Bronchial epithelial cell (primary cell): ENCODE measurements at regions not wholly inside any gene's neighbourhood (a gene's known extent, or its start where the extent isn't known, plus 50 kb on each side); places are given as distances from the start of the nearest gene placed in this dataset.
"Not testable (repeated sequence)": the region's sequence is repeated elsewhere in the genome, so short reads cannot be mapped to it uniquely, and the experiment has no call there.

Experiments used
- DNase-seq: peaks from one replicate; pipeline ENCODE4 v3.0.0-alpha.2; 2010; ENCODE audit warnings: low read depth
- FAIRE-seq: peaks from 2 replicates; lab custom pipeline; 2011; peaks lifted over from hg19 to GRCh38; lab: Jason Lieb, UNC
- H3K27me3 ChIP-seq: 2 replicates; pipeline ENCODE4 v1.5.1; 2011; ENCODE audit warnings: low read length; ENCODE audit not compliant: control insufficient read depth, insufficient read depth
- H3K36me3 ChIP-seq: 2 replicates; pipeline ENCODE4 v1.5.1; 2011; ENCODE audit warnings: low read length; ENCODE audit not compliant: control insufficient read depth, insufficient read depth
- H3K4me3 ChIP-seq: 2 replicates; pipeline ENCODE4 v1.5.1; 2011; ENCODE audit warnings: mild to moderate bottlenecking, low read depth, low read length, control low read depth
- CTCF ChIP-seq: IDR thresholded peaks from 2 replicates; pipeline ENCODE4 v1.5.1; 2011; ENCODE audit warnings: mild to moderate bottlenecking, moderate library complexity, low read length, control low read depth, inconsistent platforms; ENCODE audit not compliant: insufficient read depth, severe bottlenecking

- FAIRE-seq, H3K27me3 ChIP-seq, H3K4me3 ChIP-seq: not testable (repeated sequence)
These were observed 64.5 kb downstream of the UGT2B28 start for GRCh38 chr4:69344786-69345185.

GRCh38 chr4:69348746-69349145, 68.5 kb downstream of the UGT2B28 start:
- not testable (repeated sequence) for FAIRE-seq, H3K4me3 ChIP-seq, DNase-seq, H3K27me3 ChIP-seq, H3K36me3 ChIP-seq

More at GRCh38 chr4:69344786-69345185, 64.5 kb downstream of the UGT2B28 start:
- H3K36me3 ChIP-seq, DNase-seq: not testable (repeated sequence)

- FAIRE-seq (no peak), DNase-seq (no peak)
- Histone ChIP-seq H3K36me3 (no peaks in the 10 kb centered on the region), H3K27me3 (no peaks in the 10 kb centered on the region), H3K4me3 (no peak overlapping the region)
- no peak for TF ChIP-seq CTCF
These were observed 80.0 kb downstream of the UGT2B28 start for GRCh38 chr4:69360271-69360670.

- not testable (repeated sequence) for H3K4me3 ChIP-seq, FAIRE-seq, H3K36me3 ChIP-seq, DNase-seq, H3K27me3 ChIP-seq
These were observed 80.5 kb downstream of the UGT2B28 start for GRCh38 chr4:69360768-69361167.

GRCh38 chr4:69362351-69362750, 82.1 kb downstream of the UGT2B28 start:
- Histone ChIP-seq H3K36me3 (no peaks in the 10 kb centered on the region), H3K4me3 (no peak overlapping the region), H3K27me3 (no peaks in the 10 kb centered on the region)
- DNase-seq: no peak
- no peak for FAIRE-seq
- TF ChIP-seq CTCF: no peak

- H3K27me3 ChIP-seq, H3K4me3 ChIP-seq, FAIRE-seq, DNase-seq, H3K36me3 ChIP-seq: not testable (repeated sequence)
These were observed 87.4 kb downstream of the UGT2B28 start for GRCh38 chr4:69367664-69368063.

GRCh38 chr4:69376450-69376849, 96.2 kb downstream of the UGT2B28 start:
- no peak for DNase-seq
- H3K4me3 ChIP-seq: no peak overlapping the region
- no peaks in the 10 kb centered on the region for H3K27me3 ChIP-seq
- TF ChIP-seq CTCF: no peak
- no peaks in the 10 kb centered on the region for H3K36me3 ChIP-seq
- FAIRE-seq: no peak

GRCh38 chr4:69377562-69377961, 97.3 kb downstream of the UGT2B28 start:
- FAIRE-seq (no peak), DNase-seq (no peak)
- Histone ChIP-seq H3K4me3 (no peak overlapping the region), H3K36me3 (no peaks in the 10 kb centered on the region), H3K27me3 (no peaks in the 10 kb centered on the region)
- TF ChIP-seq CTCF: no peak
